Ammon's horn (tissue), 1 donor: ENCODE measurements at regions not wholly inside any gene's neighbourhood (a gene's known extent, or its start where the extent isn't known, plus 50 kb on each side); places are given as distances from the start of the nearest gene placed in this dataset.
"Not testable (repeated sequence)": the region's sequence is repeated elsewhere in the genome, so short reads cannot be mapped to it uniquely, and the experiment has no call there.

Experiments
- DNase-seq: peaks from one replicate; pipeline ENCODE4 v3.0.0-alpha.2; 2016; ENCODE audit warnings: low spot score

DNA sequence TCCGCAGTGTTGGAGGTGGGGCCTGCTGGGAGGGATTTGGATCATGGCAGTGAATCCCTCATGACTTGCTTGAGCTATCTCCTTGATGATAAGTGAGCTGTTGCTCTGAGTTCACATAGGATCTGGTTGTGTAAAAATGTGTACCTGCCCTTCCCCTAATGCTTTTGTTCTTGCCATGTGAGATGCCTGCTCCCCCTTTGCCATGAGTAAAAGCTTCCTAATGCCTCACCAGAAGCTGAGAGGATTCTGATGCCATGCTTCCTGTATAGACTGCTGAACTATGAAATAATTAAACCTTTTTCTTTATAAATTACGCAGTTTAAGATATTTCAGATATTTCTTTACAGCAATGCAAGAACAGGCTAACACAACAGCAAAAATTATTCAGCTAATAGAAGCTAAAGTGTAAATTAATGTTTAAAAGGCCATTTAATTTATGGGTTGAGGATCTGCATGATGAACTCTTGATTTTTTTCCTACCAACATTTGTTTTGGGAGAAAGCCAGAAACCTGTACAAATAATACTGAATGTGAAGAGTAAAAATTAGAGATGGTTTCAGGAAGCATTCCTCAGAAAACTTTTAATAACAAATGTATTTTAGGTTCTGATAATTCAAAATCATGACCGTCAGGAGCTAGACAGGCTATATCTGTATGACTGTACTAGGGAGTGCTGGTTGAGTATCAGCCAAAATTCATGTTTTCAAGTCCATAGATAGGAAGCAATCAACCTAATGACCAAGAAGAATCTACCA, 177.5 kb upstream of the GRIA4 start:
- DNase-seq: no peak

DNA sequence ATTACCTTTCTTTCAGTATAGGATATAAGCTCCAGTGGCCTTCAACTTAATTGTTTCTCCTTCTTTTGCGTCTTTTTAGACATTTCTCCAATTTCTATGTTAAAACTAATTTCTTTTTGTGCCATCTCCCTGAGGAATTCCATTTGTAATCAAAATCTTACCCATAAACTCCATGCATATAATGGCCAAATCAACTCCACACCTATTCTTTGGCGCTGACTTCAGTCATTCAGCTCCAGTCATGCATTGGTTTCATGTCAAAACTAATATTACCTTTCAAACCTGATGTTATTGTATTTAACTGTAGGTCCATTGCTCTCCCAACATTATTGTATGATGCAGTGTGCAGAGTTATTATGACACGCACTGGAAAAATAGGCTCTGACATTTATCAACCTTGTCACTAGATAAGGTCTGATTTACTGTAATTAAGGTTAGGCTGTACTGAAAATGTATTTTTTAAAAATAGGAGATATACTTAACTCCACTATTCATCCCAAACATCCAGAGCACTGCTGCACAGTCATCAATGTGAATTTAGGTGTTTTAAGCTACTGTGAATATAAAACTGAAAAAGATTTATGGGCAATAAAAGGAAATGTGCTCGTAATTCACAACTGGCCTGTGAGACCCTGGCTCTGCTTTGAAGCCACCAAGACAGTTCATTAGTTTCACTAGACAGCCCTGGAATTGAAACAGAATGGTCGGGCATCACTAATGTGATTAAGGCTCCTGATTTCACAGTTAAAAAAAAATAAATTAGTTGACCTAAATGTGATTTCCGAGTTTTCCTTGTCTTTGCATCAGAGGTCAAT, 180.6 kb upstream of the GRIA4 start:
- DNase-seq: no peak

DNA sequence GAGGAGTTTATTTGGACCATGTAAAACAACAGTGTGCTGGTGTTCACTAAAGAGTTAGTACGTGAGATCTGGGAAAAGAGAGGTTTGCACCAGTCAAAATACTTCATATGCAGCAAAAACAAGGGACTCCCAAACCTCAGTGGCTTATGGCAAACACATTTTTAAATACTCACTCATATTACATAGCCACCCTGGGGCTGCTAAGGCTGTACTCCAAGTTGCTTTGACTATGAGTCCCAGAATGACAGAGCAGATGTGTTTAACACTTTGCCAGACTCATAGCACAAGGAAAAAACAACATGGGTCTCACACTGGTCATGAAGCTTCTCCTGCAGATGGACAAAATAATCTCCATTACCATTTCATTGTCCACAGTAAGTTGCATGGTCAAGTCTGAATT, 202.8 kb upstream of the GRIA4 start:
- DNase-seq: no peak

DNA sequence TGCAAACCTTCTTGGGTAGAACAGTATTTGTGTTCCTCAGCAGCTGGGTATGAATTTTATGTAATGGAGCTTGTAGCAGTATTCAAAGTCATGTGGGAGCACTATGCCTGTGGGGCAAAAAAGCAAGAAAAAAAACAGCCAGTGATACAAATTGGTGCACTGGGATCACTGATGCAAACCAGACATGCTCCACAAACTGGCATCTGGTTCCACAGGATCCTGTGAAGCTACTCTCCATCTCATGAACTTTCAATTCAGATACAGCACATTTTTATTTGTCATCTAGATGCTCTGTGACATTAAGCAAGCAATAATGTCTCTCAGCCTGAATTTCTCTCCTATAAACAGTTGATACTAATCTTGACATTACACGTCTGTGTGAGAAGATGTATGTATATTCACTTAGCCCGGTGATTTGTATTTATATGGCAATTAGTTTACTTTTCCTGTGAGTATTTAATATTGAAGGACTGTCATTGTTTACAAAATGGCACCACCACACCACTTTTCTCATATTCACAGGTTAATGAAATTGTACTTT, 208.5 kb upstream of the GRIA4 start:
- no peak for DNase-seq

DNA sequence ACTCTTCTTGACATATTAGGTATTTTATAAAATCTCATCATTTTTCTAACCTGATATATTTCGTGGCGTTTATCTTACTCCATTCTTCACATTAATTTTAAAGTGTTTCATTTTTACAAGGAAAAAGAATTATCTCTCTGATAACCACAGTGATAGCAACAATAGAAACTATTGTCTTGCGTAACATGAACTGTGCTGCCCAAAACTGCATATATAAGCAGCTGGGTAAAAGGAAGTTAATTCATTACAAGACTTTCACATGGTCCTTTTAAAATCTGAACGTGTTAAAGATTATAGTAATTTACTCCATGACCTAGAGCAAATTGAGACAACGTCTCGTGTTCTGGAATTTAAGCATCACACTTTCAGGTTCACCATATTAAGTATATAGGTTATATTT, 210.4 kb upstream of the GRIA4 start:
- no peak for DNase-seq

GRCh38 chr11:105398636-105399035, 211.2 kb upstream of the GRIA4 start:
- DNase-seq: no peak

DNA sequence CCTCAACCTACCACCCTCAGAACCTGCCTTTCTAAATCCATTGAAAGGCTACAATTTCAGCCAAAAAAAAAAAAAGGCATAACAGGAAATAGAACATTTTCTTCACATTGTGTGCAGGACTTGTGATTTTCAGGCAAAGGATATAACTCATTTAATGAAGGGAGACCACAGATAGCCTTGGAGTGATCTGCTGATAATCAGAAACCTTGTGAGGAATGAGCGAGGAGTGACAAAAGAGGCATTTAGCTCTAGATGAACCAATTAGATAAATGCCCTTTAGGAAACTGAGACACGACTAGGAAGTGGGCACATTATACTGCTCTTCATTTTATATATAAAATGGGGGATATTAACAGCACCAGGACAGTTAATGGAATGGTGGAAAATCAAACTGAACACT, 216.5 kb upstream of the GRIA4 start:
- DNase-seq: no peak

GRCh38 chr11:105392556-105392955, 217.3 kb upstream of the GRIA4 start:
- no peak for DNase-seq

DNA sequence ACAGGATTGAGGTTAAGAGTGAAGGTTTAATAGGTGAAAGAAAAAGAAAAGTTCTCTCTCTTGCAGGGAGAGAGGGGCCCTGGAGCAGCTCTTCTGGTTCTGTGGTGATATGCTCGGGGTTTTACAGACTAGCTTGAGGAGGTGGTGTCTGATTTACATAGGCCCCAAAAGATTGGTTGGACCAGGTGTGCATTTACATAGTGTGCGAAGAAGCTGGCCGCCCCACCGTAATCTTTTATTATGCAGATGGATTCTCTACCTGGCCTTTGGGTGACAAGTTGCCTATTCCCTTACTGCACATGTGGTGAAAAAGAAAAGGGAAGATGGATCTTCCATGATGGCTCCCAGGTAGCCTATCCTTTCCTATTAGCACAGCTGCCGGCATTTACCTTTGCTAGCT, 219.9 kb upstream of the GRIA4 start:
- no peak for DNase-seq

DNA sequence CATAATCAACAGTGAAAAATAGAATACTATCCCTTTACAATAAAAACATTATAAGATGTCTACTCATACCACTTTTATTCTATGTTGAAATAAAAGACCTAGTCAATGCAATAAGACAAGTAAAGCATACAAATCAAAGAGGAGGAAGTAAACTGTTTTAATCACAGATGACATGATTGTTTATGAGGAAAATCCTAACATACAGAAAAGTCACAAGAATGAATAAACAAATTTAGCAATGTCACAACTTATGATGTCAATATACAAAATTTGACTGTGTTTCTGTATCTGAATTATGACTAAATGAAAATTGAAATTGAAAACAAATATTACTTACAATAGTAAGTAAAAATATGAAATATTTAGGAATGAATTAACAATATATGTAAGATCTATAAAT, 221.9 kb upstream of the GRIA4 start:
- DNase-seq: no peak

DNA sequence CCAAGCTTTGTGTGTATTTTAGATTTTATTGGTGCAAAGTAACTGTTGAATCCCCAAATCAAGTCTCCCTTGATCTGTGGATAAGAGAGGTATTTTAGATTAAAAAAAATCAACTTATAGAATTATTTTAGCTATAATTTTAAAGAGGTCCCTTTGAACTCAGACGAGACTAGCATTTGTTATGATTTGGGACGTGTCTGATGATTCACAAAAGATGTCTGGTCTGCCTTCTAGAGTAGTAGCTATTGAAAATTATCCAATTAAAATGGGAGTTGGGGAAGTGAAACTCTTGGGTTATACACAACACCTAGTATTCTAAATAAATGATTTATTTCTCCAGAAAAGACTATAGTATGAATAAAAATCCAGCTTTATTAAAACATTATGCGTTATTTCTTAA, 227.9 kb upstream of the GRIA4 start:
- no peak for DNase-seq

DNA sequence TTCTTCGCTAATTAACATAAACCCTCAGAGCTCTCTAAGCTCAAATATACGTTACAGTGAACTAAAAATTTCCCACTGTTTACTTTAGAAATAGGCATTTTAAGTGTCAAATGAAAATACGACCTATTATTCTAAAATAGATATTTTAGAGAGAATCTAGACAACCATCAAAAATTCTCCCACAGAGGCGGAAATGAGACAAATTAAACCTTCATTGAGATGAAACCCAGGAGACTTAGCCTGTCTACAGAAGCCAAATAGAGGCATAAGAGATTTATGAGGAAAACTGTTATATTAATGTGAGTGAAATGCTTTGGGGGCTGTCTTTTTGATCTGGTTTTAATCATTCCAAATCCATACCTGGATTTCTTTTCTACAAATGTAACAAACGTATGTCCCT, 232.0 kb upstream of the GRIA4 start:
- DNase-seq: no peak

DNA sequence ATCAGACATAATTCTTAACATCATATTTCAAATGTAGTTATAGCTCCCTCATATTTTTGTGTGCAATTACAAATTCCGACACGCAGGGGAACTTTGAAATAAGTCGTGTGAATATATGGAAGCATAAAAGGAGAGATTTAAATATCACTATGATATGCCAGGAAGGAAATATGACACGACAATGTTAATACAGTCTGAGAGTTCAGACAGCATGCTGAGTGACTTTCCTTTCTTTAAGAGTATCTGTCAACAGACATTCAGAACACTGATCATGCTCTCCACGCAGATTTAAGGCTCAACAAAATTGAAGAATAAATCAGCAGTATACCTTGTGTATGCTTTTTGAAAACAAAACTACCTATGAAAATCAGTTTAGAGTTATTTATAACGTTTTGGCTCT, 232.6 kb upstream of the CARD18 start:
- DNase-seq: no peak

- no peak for DNase-seq
Observed at GRCh38 chr11:105371311-105371710, 231.7 kb upstream of the CARD18 start.

DNA sequence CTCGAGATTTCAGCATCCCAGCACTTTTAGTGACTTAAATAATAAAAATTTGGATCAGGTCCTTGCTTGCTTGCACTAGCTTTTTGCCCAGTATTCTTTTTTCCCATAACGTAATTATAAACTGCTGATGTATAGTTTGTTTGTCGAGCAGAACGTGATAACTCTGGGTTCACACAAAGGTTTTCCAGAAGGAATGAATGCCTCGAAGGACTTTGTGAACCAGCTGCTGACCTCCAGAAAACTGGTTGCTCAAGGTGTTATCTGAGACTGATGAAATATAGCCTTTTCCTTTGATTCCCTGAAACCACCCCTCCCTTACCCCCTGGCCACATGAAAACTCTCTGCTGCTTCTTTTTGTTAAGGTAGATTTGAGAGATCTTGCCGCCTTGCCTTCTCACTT, 229.1 kb upstream of the CARD18 start:
- no peak for DNase-seq

- no peak for DNase-seq
Observed at GRCh38 chr11:105367129-105367528, 227.6 kb upstream of the CARD18 start.

- DNase-seq: no peak
Observed at GRCh38 chr11:105361651-105362050, 222.1 kb upstream of the CARD18 start.

GRCh38 chr11:105357764-105358163, 218.2 kb upstream of the CARD18 start:
- DNase-seq: no peak

DNA sequence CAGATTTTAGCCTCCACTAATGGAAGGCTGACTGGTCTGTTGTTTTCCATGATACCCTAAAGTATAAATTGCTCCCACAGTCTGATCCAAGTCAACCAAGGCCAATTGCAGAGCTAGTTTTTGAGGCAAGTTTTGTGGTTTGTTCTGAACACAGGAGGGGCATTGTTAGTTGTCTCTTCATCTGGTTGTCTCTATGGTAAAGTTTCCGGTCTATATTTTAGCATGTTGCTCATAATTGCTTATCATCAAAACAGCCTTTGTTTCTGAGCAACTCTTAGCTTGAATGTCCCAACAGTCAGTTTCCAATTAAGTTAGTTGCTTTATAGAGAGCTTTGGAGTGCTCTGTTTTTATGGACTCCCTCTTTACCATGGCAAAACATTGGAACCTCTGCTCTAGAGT, 217.6 kb upstream of the CARD18 start:
- no peak for DNase-seq

GRCh38 chr11:105349867-105350266, 210.3 kb upstream of the CARD18 start:
- DNase-seq: not testable (repeated sequence)

GRCh38 chr11:105344938-105345337, 205.4 kb upstream of the CARD18 start:
- no peak for DNase-seq

DNA sequence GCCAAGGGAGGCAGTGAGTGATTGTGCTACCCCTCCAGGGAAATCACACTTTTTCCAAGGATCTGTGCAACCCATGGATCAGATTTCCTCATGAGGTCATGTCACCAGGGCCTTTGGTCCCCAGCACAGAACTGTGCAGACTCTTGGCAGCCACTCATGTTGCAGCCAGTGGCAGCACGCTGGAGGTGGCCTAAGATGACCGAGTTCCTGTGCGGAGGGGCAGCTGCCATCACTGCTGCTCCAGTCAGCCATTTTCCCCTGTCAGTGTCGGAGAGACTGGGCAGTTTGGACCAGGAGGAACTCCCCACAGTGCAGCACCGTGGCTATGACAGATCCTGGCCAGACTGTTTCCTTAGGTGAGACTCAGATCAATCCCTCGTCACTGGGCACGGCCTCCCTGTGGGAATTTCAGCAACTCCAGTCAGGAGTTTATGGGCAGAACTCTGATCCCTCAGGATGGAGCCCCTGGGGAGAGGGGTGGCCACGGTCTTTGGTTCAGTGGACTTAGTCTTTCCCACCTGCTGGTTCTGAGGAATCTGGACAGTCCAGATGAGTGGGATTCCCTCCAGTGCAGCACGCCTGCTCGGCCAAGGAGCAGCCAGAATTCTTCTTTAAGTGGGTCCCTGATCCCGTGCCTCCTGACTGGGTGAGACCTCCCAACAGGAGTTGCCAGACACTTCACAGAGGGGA, 194.6 kb upstream of the CARD18 start:
- DNase-seq: no peak

DNA sequence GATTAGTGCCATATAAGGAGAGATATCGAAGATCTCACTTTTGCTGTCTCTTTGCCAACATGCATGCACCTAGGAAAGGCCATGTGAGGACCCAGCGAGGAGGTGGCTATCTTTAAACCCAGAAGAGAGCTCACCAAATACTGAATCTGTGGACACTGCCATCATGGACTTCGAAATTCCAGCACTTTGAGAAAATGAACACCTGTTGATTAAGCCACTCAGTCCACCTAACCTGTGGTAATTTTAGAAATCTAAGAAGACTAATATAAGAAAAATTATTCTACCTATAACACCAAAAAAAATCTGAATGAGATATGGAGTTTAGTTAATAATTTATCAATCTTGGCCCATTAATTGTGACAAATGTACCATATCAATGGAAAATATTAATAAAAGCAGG, 193.6 kb upstream of the CARD18 start:
- DNase-seq: no peak
